Tibial artery (tissue), 4 donors: ENCODE measurements at regions not wholly inside any gene's neighbourhood (a gene's known extent, or its start where the extent isn't known, plus 50 kb on each side); places are given as distances from the start of the nearest gene placed in this dataset.

Experiments
- DNase-seq, 2 donors: peaks; one replicate each; pipeline ENCODE4 v3.0.0-alpha.2; 2019
- H3K27ac ChIP-seq, 2 donors: fragments of 200-600 bp; sonication (generic) in 1 of 2; 1 replicate in 1 of 2; 2 replicates in 1 of 2; pipeline ENCODE4 v1.5.1; 2018 to 2019; ENCODE audit warnings: mild to moderate bottlenecking in 1 of 2
- H3K27me3 ChIP-seq, 2 donors: fragments of 200-600 bp; sonication (generic) in 1 of 2; one replicate each; pipeline versions ENCODE4 v1.5.1 to v1.6.0; 2016 to 2019
- H3K36me3 ChIP-seq, 3 donors: fragments of 200-600 bp; sonication (generic) in 2 of 3; one replicate each; pipeline ENCODE4 v1.5.1; 2016 to 2019; ENCODE audit warnings: mild to moderate bottlenecking in 2 of 3
- H3K4me1 ChIP-seq, 4 donors: fragments of 200-600 bp; sonication (generic) in 2 of 4; 1 replicate in 3 of 4; 2 replicates in 1 of 4; pipeline ENCODE4 v1.5.1; 2016 to 2019
- H3K4me3 ChIP-seq, 2 donors: fragments of 200-600 bp; sonication (generic) in 1 of 2; 1 replicate in 1 of 2; 2 replicates in 1 of 2; pipeline ENCODE4 v1.5.1; 2018 to 2019; ENCODE audit warnings: mild to moderate bottlenecking in 2 of 2
- H3K9me3 ChIP-seq, 3 donors: fragments of 200-600 bp; sonication (generic) in 1 of 3; one replicate each; pipeline ENCODE4 v1.5.1; 2016 to 2019
- CTCF ChIP-seq, 2 experiments: fragments of 200-600 bp in 1 of 2; fragments of 450-650 bp in 1 of 2; IDR thresholded peaks; one replicate each; pipeline ENCODE4 v1.5.1; 2017 to 2019; ENCODE audit warnings: antibody characterized with exemption in 2 of 2, mild to moderate bottlenecking in 1 of 2, moderate library complexity in 1 of 2
- intact Hi-C: fragments of 100-400 bp; cut with DNase I; formaldehyde crosslinking; loops from one replicate; pipeline ENCODE4 v1.15.0; 2023; ENCODE audit warnings: low total_unique reads

DNA sequence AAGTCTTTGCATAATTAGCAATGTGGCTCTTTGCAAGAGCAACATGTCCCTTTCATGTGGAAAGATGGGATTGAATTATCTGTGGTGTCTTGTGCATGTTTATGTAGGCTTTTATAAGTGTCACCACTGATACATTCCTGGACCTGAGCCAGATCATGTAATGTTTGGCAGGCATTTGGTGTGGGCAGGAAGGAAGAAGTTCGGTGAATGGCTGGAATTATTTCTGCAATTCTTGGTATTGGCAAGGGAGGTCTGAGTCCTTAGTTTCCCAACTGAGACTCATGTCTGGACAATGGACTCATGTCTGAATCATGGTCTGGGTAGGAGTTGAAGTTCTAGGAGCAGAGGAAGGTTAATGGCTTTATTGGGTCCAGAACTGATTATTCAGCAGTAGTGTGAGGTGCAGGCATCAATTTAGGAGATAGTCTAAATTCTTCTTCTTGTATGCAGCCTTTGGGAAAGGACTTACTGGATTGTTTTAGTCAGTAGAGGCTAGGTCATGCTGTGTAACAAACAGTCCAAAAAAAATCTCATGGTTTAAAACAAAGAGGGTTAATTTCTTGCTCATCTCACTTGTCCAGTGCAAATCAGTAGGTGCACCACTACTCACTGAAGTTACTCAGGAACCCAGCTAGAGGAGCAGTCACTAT lies 186.5 kb upstream of the LHX5 start:
- Histone ChIP-seq H3K4me1 (no peaks in the 10 kb centered on the region), H3K9me3 (peaks cover 0 to 36% (median 28%) of the 10 kb centered on the region in 3 donors), H3K27ac (no peak overlapping the region), H3K27me3 (peaks cover 0 to 3% of the 10 kb centered on the region in 2 donors), H3K4me3 (no peak overlapping the region), H3K36me3 (no peaks in the 10 kb centered on the region)
- DNase-seq: no peak
- intact Hi-C loops: no loop called here
- TF ChIP-seq CTCF (IDR thresholded peaks at IDR 0.05): no peak

- TF ChIP-seq CTCF (IDR thresholded peaks at IDR 0.05): no peak
- no peaks in the 10 kb centered on the region for H3K4me1 ChIP-seq
- no peak overlapping the region for H3K27ac ChIP-seq
- intact Hi-C loops: no loop called here
- DNase-seq: no peak
- H3K27me3 ChIP-seq: no peaks in the 10 kb centered on the region
- peaks cover 0 to 38% (median 28%) of the 10 kb centered on the region in 3 donors for H3K9me3 ChIP-seq
- H3K4me3 ChIP-seq: no peak overlapping the region
- H3K36me3 ChIP-seq: no peaks in the 10 kb centered on the region
Observed at GRCh38 chr12:113655919-113656318, 184.2 kb upstream of the LHX5 start.

GRCh38 chr12:113655479-113655878 lies 183.8 kb upstream of the LHX5 start:
- Histone ChIP-seq H3K36me3 (no peaks in the 10 kb centered on the region), H3K27me3 (no peaks in the 10 kb centered on the region), H3K9me3 (peaks cover 0 to 38% (median 28%) of the 10 kb centered on the region in 3 donors), H3K27ac (no peak overlapping the region), H3K4me3 (no peak overlapping the region), H3K4me1 (no peaks in the 10 kb centered on the region)
- no peak for TF ChIP-seq CTCF (IDR thresholded peaks at IDR 0.05)
- intact Hi-C loops: no loop called here
- DNase-seq: no peak

- Histone ChIP-seq H3K9me3 (peaks cover 0 to 32% (median 27%) of the 10 kb centered on the region in 3 donors), H3K4me3 (no peak overlapping the region)
Observed at GRCh38 chr12:113651662-113652061, 180.0 kb upstream of the LHX5 start.

DNA sequence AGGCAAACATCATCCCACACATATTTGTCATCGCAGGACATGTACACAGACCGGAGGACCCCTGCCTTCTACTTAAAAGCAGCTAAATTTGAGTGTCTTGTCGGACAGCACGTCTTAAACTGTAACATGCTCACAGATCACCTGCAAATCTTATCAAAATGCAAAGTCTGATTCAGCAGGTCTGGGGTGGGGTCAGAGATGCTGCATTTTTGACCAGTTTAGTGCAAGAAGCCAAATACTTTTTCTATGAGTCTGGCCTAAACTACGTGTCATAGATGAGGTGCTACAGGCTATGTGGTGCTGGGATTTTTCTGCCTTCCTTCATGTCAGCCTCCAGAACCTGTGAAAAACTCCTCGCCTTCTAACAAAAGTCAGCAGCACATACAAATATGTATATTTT lies 178.8 kb upstream of the LHX5 start:
- Histone ChIP-seq H3K4me3 (no peak overlapping the region), H3K36me3 (no peaks in the 10 kb centered on the region), H3K27ac (no peak overlapping the region), H3K4me1 (no peaks in the 10 kb centered on the region), H3K9me3 (peaks cover 0 to 21% (median 15%) of the 10 kb centered on the region in 3 donors), H3K27me3 (peaks cover 0 to 15% of the 10 kb centered on the region in 2 donors)
- DNase-seq: no peak
- TF ChIP-seq CTCF (IDR thresholded peaks at IDR 0.05): no peak
- intact Hi-C loops: no loop called here

More at GRCh38 chr12:113651662-113652061, 180.0 kb upstream of the LHX5 start:
- no peaks in the 10 kb centered on the region for H3K36me3 ChIP-seq
- no peak for TF ChIP-seq CTCF (IDR thresholded peaks at IDR 0.05)
- peaks cover 0 to 3% of the 10 kb centered on the region in 2 donors for H3K27me3 ChIP-seq
- DNase-seq: no peak
- intact Hi-C loops: no loop called here
- H3K4me1 ChIP-seq: no peaks in the 10 kb centered on the region
- H3K27ac ChIP-seq: no peak overlapping the region
